Right cardiac atrium (tissue), 5 donors: ENCODE measurements at regions not wholly inside any gene's neighbourhood (a gene's known extent, or its start where the extent isn't known, plus 50 kb on each side); places are given as distances from the start of the nearest gene placed in this dataset.
A peak's percentile ranks its signal among the peaks of the same experiment; 100 is the strongest.

ENCODE experiments used
- ATAC-seq, 2 donors: fragments of 200-7000 bp; cut with Tn5 transposase; one replicate each; pipeline versions ENCODE4 v1.8.0 to v1.9.1; 2020; ENCODE audit warnings: moderate library complexity in 2 of 2, mild to moderate bottlenecking in 1 of 2
- DNase-seq, 3 donors: peaks; one replicate each; pipeline ENCODE4 v3.0.0-alpha.2; 2020
- H3K27ac ChIP-seq: one replicate; pipeline ENCODE4 v1.5.1; 2013; ENCODE audit warnings: mild to moderate bottlenecking, low read length, control low read depth, moderate library complexity
- H3K27me3 ChIP-seq: one replicate; pipeline ENCODE4 v1.6.1; 2013; ENCODE audit not compliant: control insufficient read depth, insufficient read depth
- H3K4me1 ChIP-seq: one replicate; pipeline ENCODE4 v1.6.1; 2013; ENCODE audit warnings: low read length; ENCODE audit not compliant: control insufficient read depth, insufficient read depth
- H3K4me3 ChIP-seq: one replicate; pipeline ENCODE4 v1.5.1; 2013; ENCODE audit warnings: low read length, control low read depth
- H3K9me3 ChIP-seq: one replicate; pipeline ENCODE4 v1.6.1; 2013; ENCODE audit warnings: low read length; ENCODE audit not compliant: control insufficient read depth
- WGBS: extraction: QIAGEN DNeasy Blood & Tissue Kit; methylation state at CpG from one replicate; pipeline ENCODE4 v1.1.7; 2013; 5-methylcytosine and 5-hydroxymethylcytosine counted together
- intact Hi-C, 4 donors: fragments of 100-400 bp; cut with DNase I; formaldehyde crosslinking; loops; one replicate each; pipeline versions ENCODE4 v1.11.0 to v1.14.0; 2022 to 2023
- donor health status: healthy with polysubstance abuse.
- donor health status: DM: no; HTN: yes; CAD: no.
- donor health status: DM: no; HTN: no; CAD: no.
- donor health status: DM: no; HTN: yes; CAD: no; lungs with severe emphysema.
- donor health status: DM: yes; HTN: yes; CAD: no.

DNA sequence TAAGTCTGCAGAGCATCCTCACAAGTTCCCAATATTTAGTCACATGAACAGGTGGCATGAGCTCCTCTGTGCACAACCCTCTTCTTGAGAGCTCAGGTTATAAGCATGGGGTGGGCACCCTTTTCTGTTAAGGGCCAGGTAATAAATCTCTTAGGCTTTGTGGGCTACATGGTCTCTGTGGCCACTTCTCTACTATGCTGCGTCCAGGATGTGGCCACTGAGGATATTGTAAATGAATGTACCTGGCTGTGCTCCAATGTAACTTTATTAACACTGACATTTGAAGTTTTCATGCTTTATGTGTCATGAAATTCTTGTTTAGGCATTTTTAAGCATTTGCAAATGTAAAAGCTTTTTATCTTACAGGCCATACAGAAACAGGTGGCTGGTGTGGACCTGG lies 116.8 kb upstream of the ST6GAL2 start:
- 74% methylated on average over 1 of the region's 1 CpG for WGBS
- no peak for DNase-seq
- intact Hi-C loops: no loop called here
- Histone ChIP-seq H3K4me1 (no peaks in the 10 kb centered on the region), H3K27ac (no peak overlapping the region), H3K4me3 (no peak overlapping the region), H3K27me3 (no peaks in the 10 kb centered on the region), H3K9me3 (no peaks in the 10 kb centered on the region)
- ATAC-seq: no peak

DNA sequence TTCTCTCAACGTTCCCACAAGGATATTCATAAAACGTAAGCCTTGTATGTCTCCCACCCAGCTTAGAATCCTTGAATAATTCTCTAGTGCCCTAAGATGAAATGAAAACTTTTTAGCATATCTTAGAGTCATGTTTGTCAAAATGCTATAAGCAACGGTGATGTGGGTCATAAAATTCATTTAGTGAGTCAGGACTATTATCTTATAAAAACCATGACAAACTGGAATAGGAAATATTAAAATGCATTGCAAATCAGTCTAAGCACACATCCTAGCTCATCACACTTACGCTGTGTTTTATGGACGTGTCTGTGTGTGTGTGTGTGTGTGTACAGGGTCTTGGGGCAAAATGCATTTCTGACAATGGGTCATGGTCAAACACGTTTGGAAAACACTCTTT lies 119.9 kb upstream of the ST6GAL2 start:
- Histone ChIP-seq H3K27me3 (no peaks in the 10 kb centered on the region), H3K4me1 (no peaks in the 10 kb centered on the region), H3K9me3 (no peaks in the 10 kb centered on the region), H3K4me3 (no peak overlapping the region), H3K27ac (no peak overlapping the region)
- WGBS: 73% methylated on average over 6 of the region's 6 CpGs
- no peak for DNase-seq
- ATAC-seq: no peak
- intact Hi-C loops: no loop called here

DNA sequence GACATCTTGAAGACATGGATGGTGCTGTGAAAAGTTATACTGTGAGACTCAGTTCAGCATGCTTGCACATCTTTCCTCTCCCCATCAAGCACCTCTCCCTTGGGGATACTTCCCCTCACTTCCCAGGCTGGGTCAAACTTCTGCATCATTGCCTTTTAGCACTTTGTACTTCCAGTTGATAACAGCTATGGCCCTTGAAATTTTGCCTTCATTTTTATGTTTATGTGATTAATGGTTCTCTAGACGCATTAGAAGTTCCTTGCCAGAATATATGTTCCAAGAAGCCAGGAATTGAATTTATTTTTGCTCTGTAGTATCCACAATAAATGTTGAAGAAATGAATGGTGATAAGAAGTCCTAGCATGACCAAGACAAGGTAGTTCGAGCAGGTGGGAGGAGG lies 120.9 kb upstream of the ST6GAL2 start:
- Histone ChIP-seq H3K27ac (no peak overlapping the region), H3K4me3 (no peak overlapping the region), H3K4me1 (no peaks in the 10 kb centered on the region), H3K27me3 (no peaks in the 10 kb centered on the region), H3K9me3 (no peaks in the 10 kb centered on the region)
- ATAC-seq (no peak), DNase-seq (no peak)
- WGBS: 65% methylated on average over 2 of the region's 2 CpGs
- intact Hi-C loops: no loop called here

DNA sequence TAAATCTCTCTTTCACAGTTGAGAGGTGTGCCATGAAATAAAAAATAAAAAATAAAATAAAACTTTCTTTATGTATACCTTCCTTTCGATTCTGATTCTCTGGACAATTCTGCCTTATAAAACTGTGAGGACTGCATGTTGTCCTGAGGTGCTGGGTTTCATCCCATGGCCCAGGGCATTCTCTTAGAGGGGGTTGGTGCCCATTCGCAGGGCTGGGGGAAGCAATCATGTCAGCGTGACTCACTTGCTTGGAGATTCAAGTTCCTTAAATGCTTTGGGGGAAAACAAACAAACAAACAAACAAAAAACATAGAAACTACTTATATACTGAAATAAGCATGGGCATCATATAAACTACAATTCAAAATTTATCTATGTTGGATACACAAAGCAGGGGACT lies 122.0 kb upstream of the ST6GAL2 start:
- H3K27me3 ChIP-seq: no peaks in the 10 kb centered on the region
- H3K4me3 ChIP-seq: no peak overlapping the region
- intact Hi-C loops: no loop called here
- ATAC-seq (no peak), DNase-seq (no peak)
- H3K4me1 ChIP-seq: no peaks in the 10 kb centered on the region
- WGBS: 57% methylated on average over 3 of the region's 3 CpGs
- no peaks in the 10 kb centered on the region for H3K9me3 ChIP-seq
- H3K27ac ChIP-seq: no peak overlapping the region

DNA sequence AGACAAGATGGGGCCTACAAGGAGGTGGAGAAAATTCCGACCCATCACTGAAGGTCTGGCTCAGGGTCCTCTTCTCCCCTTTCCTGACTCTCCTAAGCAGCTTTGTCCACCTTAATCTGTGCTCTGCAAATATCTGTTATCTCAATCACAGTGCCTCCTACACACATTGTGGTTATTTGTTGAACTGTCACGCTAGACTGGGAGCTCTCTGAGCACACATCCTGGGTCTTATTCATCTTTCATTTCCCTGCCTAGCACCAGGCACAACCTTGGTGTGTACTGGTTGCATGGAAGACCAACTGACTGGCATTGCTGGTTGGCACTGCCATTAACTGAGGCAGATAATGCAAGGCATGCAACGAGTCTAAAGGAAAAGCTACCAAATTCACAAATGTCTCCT lies 122.9 kb upstream of the ST6GAL2 start:
- 73% methylated on average over 3 of the region's 3 CpGs for WGBS
- DNase-seq (no peak), ATAC-seq (no peak)
- Histone ChIP-seq H3K4me1 (no peaks in the 10 kb centered on the region), H3K4me3 (no peak overlapping the region), H3K9me3 (no peaks in the 10 kb centered on the region), H3K27ac (no peak overlapping the region), H3K27me3 (no peaks in the 10 kb centered on the region)
- intact Hi-C loops: no loop called here

DNA sequence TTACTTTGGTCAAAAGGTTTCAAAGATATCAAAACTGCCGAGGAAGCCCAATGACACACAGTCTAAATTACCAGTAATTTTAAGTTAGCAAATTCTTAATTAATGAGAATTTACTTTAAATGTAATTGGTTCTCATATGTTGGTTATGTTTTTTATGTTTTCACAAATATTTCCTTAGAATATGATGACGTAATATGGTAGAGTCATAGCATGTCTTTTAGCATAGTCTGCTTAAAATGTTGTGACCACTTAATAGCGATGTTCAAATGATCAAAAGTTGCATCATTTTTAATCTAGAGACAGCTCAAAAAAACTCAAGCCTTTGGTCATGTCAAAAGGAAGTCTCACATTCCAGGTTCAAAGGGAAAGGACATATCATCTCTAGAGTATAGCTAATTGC lies 123.3 kb upstream of the ST6GAL2 start:
- no peaks in the 10 kb centered on the region for H3K4me1 ChIP-seq
- 91% methylated on average over 3 of the region's 3 CpGs for WGBS
- H3K4me3 ChIP-seq: no peak overlapping the region
- ATAC-seq (no peak), DNase-seq (no peak)
- H3K9me3 ChIP-seq: no peaks in the 10 kb centered on the region
- H3K27me3 ChIP-seq: no peaks in the 10 kb centered on the region
- intact Hi-C loops: no loop called here
- H3K27ac ChIP-seq: no peak overlapping the region

DNA sequence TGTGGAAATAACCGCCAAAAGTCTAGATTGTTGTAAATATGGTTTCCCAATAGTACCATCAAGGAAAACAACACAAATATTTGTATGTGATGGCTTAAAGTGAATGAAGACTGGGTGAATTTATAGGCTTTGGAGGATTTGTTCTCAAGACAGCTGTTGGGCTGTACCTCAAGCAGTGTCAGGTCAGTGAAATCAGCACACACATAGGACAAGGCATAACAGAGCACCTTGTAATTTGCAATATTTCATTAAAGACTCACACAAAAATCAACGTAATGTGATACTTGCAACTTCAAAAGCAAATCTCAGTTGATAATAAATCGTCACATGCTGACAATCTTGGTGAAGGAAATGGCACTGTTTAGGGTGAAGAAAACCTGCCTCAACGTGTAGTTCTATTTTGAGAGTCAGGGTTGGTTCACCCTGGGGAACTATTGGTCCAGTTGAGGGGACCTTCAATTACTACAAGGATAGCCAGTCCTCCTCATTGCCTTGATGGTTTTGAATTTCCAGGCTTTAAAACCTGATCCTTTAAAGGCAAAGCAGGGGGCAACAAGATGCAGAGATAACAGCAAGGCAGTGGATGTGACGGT lies 126.8 kb upstream of the ST6GAL2 start:
- WGBS: 78% methylated on average over 5 of the region's 5 CpGs
- ATAC-seq (no peak), DNase-seq (no peak)
- Histone ChIP-seq H3K4me1 (no peaks in the 10 kb centered on the region), H3K27me3 (no peaks in the 10 kb centered on the region), H3K27ac (no peak overlapping the region), H3K9me3 (no peaks in the 10 kb centered on the region), H3K4me3 (no peak overlapping the region)
- intact Hi-C loops: no loop called here

DNA sequence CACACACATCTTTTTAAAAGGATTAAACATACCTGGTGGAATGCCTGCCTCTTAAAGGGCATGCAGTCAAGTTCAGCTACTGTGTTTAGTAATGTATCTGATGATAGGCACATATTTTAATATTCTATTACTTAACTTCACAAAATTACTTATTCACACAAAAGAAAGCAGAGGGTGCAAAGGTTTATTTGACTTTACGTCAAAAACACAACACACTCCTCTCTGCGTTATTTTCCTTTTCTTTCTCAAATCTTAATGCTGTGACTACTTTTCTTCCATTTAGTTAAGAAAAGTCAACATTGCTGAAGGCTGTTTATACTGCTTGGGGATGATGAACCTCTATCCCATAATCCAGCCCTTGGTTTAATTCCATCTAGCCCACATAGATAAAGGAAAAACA lies 127.9 kb upstream of the ST6GAL2 start:
- Histone ChIP-seq H3K4me3 (no peak overlapping the region), H3K9me3 (no peaks in the 10 kb centered on the region), H3K27ac (no peak overlapping the region), H3K27me3 (no peaks in the 10 kb centered on the region), H3K4me1 (no peaks in the 10 kb centered on the region)
- ATAC-seq (no peak), DNase-seq (no peak)
- intact Hi-C loops: no loop called here
- WGBS: 94% methylated on average over 2 of the region's 2 CpGs

DNA sequence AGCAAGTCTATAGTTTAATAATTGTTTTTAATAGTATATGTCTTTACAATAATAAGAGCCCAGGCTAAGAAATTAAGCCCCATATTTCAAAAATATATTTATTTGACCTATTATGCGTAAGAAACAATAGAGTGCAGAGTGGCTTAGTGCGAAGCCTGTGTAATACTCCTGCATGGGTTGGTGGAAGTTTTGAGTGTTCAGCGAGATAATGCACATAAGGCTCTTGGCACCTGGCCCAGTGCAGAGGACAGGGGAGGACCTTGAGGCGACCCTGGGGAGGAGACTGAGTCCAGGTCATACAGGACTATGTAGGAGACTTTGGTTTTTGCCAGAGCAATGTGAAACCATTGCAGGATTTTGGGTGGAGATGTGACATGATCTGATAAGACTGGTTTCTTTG lies 132.4 kb upstream of the ST6GAL2 start:
- H3K4me3 ChIP-seq: no peak overlapping the region
- H3K4me1 ChIP-seq: no peaks in the 10 kb centered on the region
- no peak overlapping the region for H3K27ac ChIP-seq
- 50% methylated on average over 4 of the region's 4 CpGs for WGBS
- intact Hi-C loops: no loop called here
- no peaks in the 10 kb centered on the region for H3K27me3 ChIP-seq
- peak in 1 of 3 donors; percentile 43 for DNase-seq
- no peak for ATAC-seq
- H3K9me3 ChIP-seq: no peaks in the 10 kb centered on the region

DNA sequence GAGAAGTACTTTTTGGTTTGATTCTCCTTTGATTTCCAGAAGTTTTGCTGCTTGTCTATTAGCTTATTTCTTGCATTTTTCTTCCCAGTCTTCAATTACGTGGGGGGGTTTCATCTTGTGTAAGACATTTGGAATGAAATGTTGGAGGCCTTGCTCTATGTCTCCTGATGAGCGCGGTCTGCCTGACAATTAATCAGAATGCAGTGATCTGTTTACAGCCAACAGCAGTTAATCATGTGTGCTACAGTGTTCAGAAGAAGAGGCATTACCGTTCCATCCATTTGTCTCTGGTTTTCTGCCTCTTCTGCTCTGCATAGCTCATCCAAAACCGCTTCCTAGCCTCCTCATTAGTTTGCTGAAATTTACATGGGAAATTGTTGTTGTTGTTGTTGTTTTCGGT lies 134.4 kb upstream of the ST6GAL2 start:
- Histone ChIP-seq H3K27ac (no peak overlapping the region), H3K4me3 (no peak overlapping the region), H3K4me1 (no peaks in the 10 kb centered on the region), H3K9me3 (no peaks in the 10 kb centered on the region), H3K27me3 (no peaks in the 10 kb centered on the region)
- WGBS: 81% methylated on average over 6 of the region's 6 CpGs
- DNase-seq (no peak), ATAC-seq (no peak)
- intact Hi-C loops: no loop called here

DNA sequence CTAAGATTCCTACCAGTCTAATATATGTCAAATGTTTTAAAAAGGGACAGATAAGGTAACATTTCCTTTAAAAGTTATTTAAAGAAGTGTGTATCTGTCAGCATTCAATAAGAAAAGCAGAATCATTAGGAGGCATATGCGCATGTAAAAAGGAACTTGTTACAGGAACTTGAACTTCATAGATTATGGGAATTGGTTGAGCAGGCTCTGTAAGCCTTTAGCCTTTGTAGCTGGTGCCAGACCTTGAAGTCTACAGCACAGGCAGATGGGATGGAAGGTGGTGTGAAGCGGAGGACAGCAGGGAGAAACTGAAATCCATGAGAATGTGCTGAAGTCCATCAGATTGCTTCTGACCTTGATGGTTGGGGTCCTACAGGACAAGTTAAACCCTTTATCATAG lies 138.3 kb upstream of the ST6GAL2 start:
- no peak for ATAC-seq

DNA sequence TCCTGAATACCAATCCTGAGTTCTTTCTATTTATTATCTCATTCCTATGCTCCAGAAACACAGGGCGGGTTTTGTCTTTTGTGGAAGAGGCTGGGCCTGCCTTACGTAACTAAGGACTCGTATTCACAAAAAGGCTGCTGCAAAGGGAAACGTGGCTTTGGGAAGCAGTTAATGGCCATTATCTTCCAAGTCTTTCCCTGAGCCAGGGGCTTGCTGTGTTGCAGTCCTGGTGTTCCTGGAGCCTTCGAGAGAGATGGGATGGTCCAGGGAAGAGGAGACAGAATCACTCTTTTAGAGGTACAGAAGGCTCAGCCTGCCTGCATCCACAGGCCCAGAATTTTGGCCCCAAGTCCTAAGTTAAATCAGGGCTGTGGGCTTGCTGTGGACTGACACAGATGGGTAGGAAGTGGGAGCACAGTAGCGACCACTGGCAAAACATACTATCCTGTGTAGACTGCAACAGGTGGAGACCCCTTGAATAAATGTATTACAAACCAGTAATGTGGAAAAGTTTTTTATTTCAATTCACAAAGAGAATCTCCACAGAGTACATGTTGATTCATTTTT lies 139.4 kb upstream of the ST6GAL2 start:
- Histone ChIP-seq H3K4me3 (no peak overlapping the region), H3K9me3 (no peaks in the 10 kb centered on the region), H3K4me1 (no peaks in the 10 kb centered on the region), H3K27ac (no peak overlapping the region), H3K27me3 (no peaks in the 10 kb centered on the region)
- no peak for ATAC-seq
- intact Hi-C loops: no loop called here
- DNase-seq: no peak
- WGBS: 86% methylated on average over 6 of the region's 6 CpGs

More for the DNA sequence above, 138.3 kb upstream of the ST6GAL2 start:
- Histone ChIP-seq H3K9me3 (no peaks in the 10 kb centered on the region), H3K27me3 (no peaks in the 10 kb centered on the region), H3K4me3 (no peak overlapping the region), H3K4me1 (no peaks in the 10 kb centered on the region), H3K27ac (no peak overlapping the region)
- 94% methylated on average over 2 of the region's 2 CpGs for WGBS
- no peak for DNase-seq
- intact Hi-C loops: no loop called here
